Glutamatergic neuron (in vitro differentiated cells): ENCODE measurements at regions not wholly inside any gene's neighbourhood (a gene's known extent, or its start where the extent isn't known, plus 50 kb on each side); places are given as distances from the start of the nearest gene placed in this dataset.
"Not testable (repeated sequence)": the region's sequence is repeated elsewhere in the genome, so short reads cannot be mapped to it uniquely, and the experiment has no call there.

Experiments
- DNase-seq: peaks from one replicate; pipeline ENCODE4 v3.0.0; 2022
- H3K27ac Mint-ChIP-seq: one replicate; pipeline ENCODE4 v1.8.0; 2020; ENCODE audit warnings: mild to moderate bottlenecking, mixed read lengths, inconsistent platforms; ENCODE audit not compliant: unreplicated experiment
- H3K27me3 Mint-ChIP-seq: one replicate; pipeline ENCODE4 v1.8.0; 2020; ENCODE audit warnings: mild to moderate bottlenecking, moderate library complexity, mixed read lengths, inconsistent platforms; ENCODE audit not compliant: unreplicated experiment
- H3K36me3 Mint-ChIP-seq: one replicate; pipeline ENCODE4 v1.8.0; 2020; ENCODE audit warnings: mild to moderate bottlenecking, mixed read lengths, inconsistent platforms; ENCODE audit not compliant: unreplicated experiment
- H3K4me1 Mint-ChIP-seq: one replicate; pipeline ENCODE4 v1.8.0; 2020; ENCODE audit warnings: mild to moderate bottlenecking, low read depth, mixed read lengths, inconsistent platforms; ENCODE audit not compliant: unreplicated experiment
- H3K4me3 Mint-ChIP-seq: one replicate; pipeline ENCODE4 v1.8.0; 2020; ENCODE audit warnings: mild to moderate bottlenecking, mixed read lengths, inconsistent platforms; ENCODE audit not compliant: unreplicated experiment
- H3K9me3 Mint-ChIP-seq: one replicate; pipeline ENCODE4 v1.8.0; 2020; ENCODE audit warnings: mild to moderate bottlenecking, moderate library complexity, mixed read lengths, inconsistent platforms; ENCODE audit not compliant: unreplicated experiment
- TF ChIP-seq, protein P1 (sequence below): fragments of 200-600 bp; sonication (generic); IDR thresholded peaks from one replicate; pipeline ENCODE4 v1.5.0; 2021; ENCODE audit not compliant: partially characterized antibody, unreplicated experiment

DNA sequence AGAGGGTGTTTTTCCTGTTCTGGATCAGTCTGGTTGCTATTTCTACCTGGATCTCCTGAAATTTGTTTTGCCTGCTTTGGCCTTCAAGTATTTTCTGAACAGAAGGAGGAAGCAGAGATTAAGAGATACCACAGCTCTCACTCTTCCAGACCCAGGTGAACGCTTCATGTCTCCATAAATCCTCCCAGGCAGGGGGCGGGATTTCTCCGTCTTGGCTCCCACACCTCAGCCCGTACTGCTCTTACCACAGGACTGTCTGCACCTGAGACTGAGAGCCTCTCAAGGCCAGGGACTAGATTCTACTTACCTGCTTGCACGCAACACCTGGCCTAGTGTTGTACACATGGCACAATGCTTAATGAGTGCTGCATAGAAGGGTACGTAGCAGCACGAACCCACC, 59.9 kb upstream of the LRPPRC start:
- Mint-ChIP-seq H3K4me3 (no peak overlapping the region), H3K27ac (no peak overlapping the region), H3K9me3 (peaks cover 3% of the 10 kb centered on the region), H3K27me3 (peaks cover 3% of the 10 kb centered on the region), H3K4me1 (no peaks in the 10 kb centered on the region), H3K36me3 (peaks cover 5% of the 10 kb centered on the region)
- no peak for DNase-seq
- TF ChIP-seq, protein P1, sequence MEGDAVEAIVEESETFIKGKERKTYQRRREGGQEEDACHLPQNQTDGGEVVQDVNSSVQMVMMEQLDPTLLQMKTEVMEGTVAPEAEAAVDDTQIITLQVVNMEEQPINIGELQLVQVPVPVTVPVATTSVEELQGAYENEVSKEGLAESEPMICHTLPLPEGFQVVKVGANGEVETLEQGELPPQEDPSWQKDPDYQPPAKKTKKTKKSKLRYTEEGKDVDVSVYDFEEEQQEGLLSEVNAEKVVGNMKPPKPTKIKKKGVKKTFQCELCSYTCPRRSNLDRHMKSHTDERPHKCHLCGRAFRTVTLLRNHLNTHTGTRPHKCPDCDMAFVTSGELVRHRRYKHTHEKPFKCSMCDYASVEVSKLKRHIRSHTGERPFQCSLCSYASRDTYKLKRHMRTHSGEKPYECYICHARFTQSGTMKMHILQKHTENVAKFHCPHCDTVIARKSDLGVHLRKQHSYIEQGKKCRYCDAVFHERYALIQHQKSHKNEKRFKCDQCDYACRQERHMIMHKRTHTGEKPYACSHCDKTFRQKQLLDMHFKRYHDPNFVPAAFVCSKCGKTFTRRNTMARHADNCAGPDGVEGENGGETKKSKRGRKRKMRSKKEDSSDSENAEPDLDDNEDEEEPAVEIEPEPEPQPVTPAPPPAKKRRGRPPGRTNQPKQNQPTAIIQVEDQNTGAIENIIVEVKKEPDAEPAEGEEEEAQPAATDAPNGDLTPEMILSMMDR: no peak

DNA sequence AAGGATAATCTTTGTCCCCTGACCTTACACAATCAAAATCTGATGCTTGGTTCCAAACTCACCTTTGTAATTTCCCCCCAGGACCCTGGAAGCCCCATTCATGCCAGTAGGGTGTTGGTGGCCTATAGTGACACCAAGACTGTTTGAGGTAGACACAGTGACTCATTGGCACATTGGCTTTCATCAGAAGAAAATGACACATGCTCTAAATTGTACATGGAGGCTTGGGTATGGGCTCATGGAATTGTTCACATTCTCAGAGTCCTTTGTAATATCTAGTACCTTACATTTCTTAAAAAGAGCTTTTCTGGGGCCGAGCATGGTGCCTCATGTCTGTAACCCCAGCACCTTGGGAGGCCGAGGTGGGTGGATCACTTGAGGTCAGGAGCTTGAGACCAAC, 61.2 kb upstream of the LRPPRC start:
- Mint-ChIP-seq H3K4me1 (no peaks in the 10 kb centered on the region), H3K4me3 (no peak overlapping the region), H3K27ac (no peak overlapping the region), H3K27me3 (peaks cover 3% of the 10 kb centered on the region), H3K9me3 (peaks cover 4% of the 10 kb centered on the region), H3K36me3 (peaks cover 5% of the 10 kb centered on the region)
- no peak for DNase-seq
- TF ChIP-seq, protein P1: no peak

DNA sequence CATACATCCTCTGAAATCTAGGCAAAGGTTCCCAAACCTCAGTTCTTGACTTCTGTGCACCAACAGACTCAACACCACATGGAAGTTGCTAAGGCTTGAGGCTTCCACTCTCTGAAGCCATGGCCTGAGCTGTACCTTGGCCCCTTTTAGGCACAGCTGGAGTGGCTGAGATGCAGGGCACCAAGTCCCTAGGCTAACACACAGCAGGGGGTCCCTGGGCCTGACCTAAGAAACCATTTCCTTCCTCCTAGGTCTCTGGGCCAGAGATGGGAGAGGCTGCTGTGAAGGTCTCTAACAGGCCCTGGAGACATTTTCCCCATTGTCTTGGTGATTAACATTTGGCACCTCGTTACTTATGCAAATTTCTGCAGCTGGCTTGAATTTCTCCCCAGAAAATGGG, 64.5 kb upstream of the LRPPRC start:
- H3K9me3 Mint-ChIP-seq, H3K36me3 Mint-ChIP-seq, DNase-seq, H3K27ac Mint-ChIP-seq, H3K4me3 Mint-ChIP-seq, H3K27me3 Mint-ChIP-seq, H3K4me1 Mint-ChIP-seq: not testable (repeated sequence)

DNA sequence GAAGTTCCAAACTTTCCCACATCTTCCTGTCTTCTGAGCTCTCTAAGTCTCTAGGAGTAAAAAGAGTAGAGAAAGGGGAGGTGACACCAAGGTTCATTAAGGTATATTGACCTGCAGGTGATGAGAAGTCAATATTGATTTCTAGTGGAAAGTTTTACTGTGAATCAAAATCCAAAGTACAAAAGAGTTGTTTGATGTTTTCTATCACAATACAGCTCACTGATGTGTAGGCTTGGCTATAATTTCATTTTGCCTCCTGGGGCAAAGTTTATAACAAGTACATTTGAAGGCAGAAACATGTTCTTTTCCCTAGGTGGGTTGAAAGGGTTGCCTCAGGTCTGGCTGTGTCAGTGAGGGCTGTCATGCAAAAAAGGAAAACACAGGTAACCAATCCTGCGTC, 65.2 kb upstream of the LRPPRC start:
- no peak for DNase-seq
- TF ChIP-seq, protein P1: no peak
- H3K4me1 Mint-ChIP-seq: no peaks in the 10 kb centered on the region
- no peak overlapping the region for H3K4me3 Mint-ChIP-seq
- peaks cover 4% of the 10 kb centered on the region for H3K27me3 Mint-ChIP-seq
- no peak overlapping the region for H3K27ac Mint-ChIP-seq
- H3K36me3 Mint-ChIP-seq: peaks cover 9% of the 10 kb centered on the region
- H3K9me3 Mint-ChIP-seq: peaks cover 7% of the 10 kb centered on the region

DNA sequence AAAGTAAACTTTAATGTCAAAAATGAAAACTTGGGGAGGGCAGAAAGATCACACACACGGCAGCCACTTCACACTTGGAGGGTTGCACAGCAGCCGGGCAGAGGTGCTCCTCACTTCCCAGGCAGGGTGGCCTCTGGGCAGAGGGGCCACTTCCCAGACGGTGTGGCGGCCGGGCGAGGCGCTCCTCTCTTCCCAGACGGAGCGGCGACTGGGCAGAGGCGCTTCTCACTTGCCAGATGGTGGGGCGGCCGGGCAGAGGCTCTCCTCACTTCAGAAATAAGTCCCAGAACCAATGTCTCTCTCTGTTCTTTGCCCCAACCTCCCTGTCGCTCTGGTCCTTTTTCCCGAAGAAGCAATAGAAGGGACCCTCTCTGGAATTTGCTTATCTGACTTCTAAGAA, 65.7 kb upstream of the LRPPRC start:
- Mint-ChIP-seq H3K27me3 (peaks cover 4% of the 10 kb centered on the region), H3K4me3 (no peak overlapping the region), H3K27ac (no peak overlapping the region), H3K9me3 (peaks cover 7% of the 10 kb centered on the region), H3K4me1 (no peaks in the 10 kb centered on the region), H3K36me3 (peaks cover 9% of the 10 kb centered on the region)
- no peak for DNase-seq
- TF ChIP-seq, protein P1: no peak

DNA sequence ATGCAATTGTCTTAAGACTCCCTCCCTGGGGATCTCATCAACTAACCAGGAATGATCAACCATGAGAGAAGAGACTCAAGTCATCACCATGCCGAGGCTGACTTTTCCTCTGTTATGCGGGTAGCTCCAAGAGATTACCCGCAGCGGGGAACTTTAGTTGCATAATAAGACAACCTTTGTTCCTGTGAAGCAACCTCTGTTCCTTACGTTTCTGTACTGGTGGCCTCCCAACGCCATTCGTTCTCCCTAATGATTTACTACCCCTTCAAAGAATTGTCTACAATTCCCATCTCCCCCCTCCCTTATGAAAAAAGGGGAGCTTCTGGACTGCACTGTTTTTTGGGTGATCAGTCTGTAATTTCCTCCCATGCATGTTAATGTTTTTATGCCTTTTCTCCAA, 66.1 kb upstream of the LRPPRC start:
- Mint-ChIP-seq H3K27ac (no peak overlapping the region), H3K9me3 (peaks cover 7% of the 10 kb centered on the region)

More for the DNA sequence above, 66.1 kb upstream of the LRPPRC start:
- H3K36me3 Mint-ChIP-seq: peaks cover 9% of the 10 kb centered on the region
- no peaks in the 10 kb centered on the region for H3K4me1 Mint-ChIP-seq
- TF ChIP-seq, protein P1: no peak
- H3K27me3 Mint-ChIP-seq: peaks cover 4% of the 10 kb centered on the region
- DNase-seq: no peak
- no peak overlapping the region for H3K4me3 Mint-ChIP-seq
